ENCODE measurements at regions not wholly inside any gene's neighbourhood (a gene's known extent, or its start where the extent isn't known, plus 50 kb on each side); places are given as distances from the start of the nearest gene placed in this dataset.

DNA sequence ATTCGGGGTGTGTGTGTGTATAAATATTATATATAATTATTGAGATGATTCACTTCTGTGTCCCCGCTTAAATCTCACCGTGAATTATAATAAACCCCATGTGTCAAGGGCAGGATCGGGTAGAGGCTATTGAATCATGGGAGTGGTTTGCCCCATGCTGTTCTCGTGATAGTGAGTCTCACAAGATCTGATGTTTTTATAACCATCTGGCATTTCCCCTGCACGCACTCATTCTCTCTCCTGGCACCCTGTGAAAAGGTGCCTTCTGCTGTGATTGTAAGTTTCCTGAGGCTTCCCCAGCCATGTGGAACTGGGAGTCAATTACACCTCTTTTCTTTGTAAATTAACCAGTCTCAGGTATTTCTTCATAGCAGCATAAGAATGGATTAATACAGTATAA is 851.4 kb upstream of the AGA start:
- TF ChIP-seq, protein P1, sequence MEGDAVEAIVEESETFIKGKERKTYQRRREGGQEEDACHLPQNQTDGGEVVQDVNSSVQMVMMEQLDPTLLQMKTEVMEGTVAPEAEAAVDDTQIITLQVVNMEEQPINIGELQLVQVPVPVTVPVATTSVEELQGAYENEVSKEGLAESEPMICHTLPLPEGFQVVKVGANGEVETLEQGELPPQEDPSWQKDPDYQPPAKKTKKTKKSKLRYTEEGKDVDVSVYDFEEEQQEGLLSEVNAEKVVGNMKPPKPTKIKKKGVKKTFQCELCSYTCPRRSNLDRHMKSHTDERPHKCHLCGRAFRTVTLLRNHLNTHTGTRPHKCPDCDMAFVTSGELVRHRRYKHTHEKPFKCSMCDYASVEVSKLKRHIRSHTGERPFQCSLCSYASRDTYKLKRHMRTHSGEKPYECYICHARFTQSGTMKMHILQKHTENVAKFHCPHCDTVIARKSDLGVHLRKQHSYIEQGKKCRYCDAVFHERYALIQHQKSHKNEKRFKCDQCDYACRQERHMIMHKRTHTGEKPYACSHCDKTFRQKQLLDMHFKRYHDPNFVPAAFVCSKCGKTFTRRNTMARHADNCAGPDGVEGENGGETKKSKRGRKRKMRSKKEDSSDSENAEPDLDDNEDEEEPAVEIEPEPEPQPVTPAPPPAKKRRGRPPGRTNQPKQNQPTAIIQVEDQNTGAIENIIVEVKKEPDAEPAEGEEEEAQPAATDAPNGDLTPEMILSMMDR (IDR thresholded peaks at IDR 0.05): no peak
- no peak for TF ChIP-seq POLR2A (IDR thresholded peaks at IDR 0.05)
